ENCODE measurements at regions not wholly inside any gene's neighbourhood (a gene's known extent, or its start where the extent isn't known, plus 50 kb on each side); places are given as distances from the start of the nearest gene placed in this dataset.

DNA sequence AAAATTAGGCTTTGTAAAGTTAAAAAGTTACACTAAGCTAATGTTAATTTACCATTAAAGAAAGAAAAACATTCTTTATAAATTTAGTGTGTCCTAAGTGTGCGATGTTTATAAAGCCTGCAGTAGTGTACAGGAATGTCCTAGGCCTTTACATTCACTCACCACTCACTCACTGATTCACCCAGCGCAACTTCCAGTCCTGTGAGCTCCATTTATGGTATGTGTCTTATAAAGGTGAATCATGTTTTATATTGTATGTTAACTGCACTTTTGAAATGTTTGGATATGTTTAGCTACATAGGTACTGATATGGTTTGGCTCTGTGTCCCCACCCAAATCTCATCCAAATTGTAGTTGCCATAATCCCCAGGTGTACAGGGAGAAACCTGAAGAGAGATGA, 549.7 kb upstream of the EPHA6 start:
- Histone ChIP-seq H3K27ac (ENCODE audit: extremely low read depth, low read depth, low read length) (no peak overlapping the region), H2AFZ (ENCODE audit: low read depth, low read length) (no peak overlapping the region), H3K9me3 (replicated peaks; ENCODE audit: control insufficient read depth, insufficient read depth, low read depth, low read length) (no peaks in the 10 kb centered on the region), H3K4me2 (ENCODE audit: insufficient read depth, low read length) (no peak overlapping the region), H3K4me3 (no peak overlapping the region), H3K9ac (ENCODE audit: insufficient read depth in 1 of 2, low read depth in 2 of 2, low read length in 2 of 2) (no peak overlapping the region), H3K9me1 (ENCODE audit: control insufficient read depth, insufficient read depth, low read length) (no peaks in the 10 kb centered on the region), H3K27me3 (ENCODE audit: control insufficient read depth in 2 of 2, insufficient read depth in 2 of 2, low read length in 2 of 2) (no peaks in the 10 kb centered on the region), H3K4me1 (replicated peaks in 1 of 2; ENCODE audit: control insufficient read depth in 2 of 2, insufficient read depth in 2 of 2, low read length in 2 of 2) (no peaks in the 10 kb centered on the region), H3K36me3 (ENCODE audit: control insufficient read depth, insufficient read depth, low read length) (no peaks in the 10 kb centered on the region), H3K79me2 (ENCODE audit: control insufficient read depth, insufficient read depth, low read length) (no peaks in the 10 kb centered on the region), H4K20me1 (replicated peaks; ENCODE audit: control insufficient read depth, insufficient read depth, low read length) (no peaks in the 10 kb centered on the region)
- DNase-seq (ENCODE audit: extremely low read depth in 1 of 4, low spot score in 3 of 4) = no peak
- in situ Hi-C loops (cut with MboI) (no loop called here), intact Hi-C loops (cut with micrococcal nuclease) (no loop called here)
- WGBS (ENCODE audit: insufficient coverage, low coverage, missing lambda C conversion rate) = 0% methylated on average over 2 of the region's 2 CpGs
- no TSS peak for BruUV-seq (replicated peaks)
- TF ChIP-seq, protein P1, sequence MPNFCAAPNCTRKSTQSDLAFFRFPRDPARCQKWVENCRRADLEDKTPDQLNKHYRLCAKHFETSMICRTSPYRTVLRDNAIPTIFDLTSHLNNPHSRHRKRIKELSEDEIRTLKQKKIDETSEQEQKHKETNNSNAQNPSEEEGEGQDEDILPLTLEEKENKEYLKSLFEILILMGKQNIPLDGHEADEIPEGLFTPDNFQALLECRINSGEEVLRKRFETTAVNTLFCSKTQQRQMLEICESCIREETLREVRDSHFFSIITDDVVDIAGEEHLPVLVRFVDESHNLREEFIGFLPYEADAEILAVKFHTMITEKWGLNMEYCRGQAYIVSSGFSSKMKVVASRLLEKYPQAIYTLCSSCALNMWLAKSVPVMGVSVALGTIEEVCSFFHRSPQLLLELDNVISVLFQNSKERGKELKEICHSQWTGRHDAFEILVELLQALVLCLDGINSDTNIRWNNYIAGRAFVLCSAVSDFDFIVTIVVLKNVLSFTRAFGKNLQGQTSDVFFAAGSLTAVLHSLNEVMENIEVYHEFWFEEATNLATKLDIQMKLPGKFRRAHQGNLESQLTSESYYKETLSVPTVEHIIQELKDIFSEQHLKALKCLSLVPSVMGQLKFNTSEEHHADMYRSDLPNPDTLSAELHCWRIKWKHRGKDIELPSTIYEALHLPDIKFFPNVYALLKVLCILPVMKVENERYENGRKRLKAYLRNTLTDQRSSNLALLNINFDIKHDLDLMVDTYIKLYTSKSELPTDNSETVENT (CRISPR knock-in tag; IDR thresholded peaks at IDR 0.05) = no peak
- TF ChIP-seq CBX5 (IDR thresholded peaks at IDR 0.05; ENCODE audit: borderline replicate concordance, low read depth) = no peak
- TF ChIP-seq HDAC8 (tag; IDR thresholded peaks at IDR 0.05) = no peak
- TF ChIP-seq, protein P2, sequence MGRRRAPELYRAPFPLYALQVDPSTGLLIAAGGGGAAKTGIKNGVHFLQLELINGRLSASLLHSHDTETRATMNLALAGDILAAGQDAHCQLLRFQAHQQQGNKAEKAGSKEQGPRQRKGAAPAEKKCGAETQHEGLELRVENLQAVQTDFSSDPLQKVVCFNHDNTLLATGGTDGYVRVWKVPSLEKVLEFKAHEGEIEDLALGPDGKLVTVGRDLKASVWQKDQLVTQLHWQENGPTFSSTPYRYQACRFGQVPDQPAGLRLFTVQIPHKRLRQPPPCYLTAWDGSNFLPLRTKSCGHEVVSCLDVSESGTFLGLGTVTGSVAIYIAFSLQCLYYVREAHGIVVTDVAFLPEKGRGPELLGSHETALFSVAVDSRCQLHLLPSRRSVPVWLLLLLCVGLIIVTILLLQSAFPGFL (CRISPR knock-in tag; IDR thresholded peaks at IDR 0.05) = no peak
- TF ChIP-seq POLR2A (conservative IDR thresholded peaks at IDR 0.05) = no peak
- no peak for TF ChIP-seq TAF1 (IDR thresholded peaks at IDR 0.05; ENCODE audit: control insufficient read depth, extremely low read depth, insufficient read depth, low read length, severe bottlenecking)
- no peak for TF ChIP-seq STAT5A (IDR thresholded peaks at IDR 0.05; ENCODE audit: borderline replicate concordance, low read length)
- TF ChIP-seq DMBX1 (CRISPR knock-in tag; IDR thresholded peaks at IDR 0.05; ENCODE audit: borderline replicate concordance) = no peak
- TF ChIP-seq, protein P3, sequence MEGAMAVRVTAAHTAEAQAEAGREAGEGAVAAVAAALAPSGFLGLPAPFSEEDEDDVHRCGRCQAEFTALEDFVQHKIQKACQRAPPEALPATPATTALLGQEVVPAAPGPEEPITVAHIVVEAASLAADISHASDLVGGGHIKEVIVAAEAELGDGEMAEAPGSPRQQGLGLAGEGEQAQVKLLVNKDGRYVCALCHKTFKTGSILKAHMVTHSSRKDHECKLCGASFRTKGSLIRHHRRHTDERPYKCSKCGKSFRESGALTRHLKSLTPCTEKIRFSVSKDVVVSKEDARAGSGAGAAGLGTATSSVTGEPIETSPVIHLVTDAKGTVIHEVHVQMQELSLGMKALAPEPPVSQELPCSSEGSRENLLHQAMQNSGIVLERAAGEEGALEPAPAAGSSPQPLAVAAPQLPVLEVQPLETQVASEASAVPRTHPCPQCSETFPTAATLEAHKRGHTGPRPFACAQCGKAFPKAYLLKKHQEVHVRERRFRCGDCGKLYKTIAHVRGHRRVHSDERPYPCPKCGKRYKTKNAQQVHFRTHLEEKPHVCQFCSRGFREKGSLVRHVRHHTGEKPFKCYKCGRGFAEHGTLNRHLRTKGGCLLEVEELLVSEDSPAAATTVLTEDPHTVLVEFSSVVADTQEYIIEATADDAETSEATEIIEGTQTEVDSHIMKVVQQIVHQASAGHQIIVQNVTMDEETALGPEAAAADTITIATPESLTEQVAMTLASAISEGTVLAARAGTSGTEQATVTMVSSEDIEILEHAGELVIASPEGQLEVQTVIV (CRISPR knock-in tag; IDR thresholded peaks at IDR 0.05; ENCODE audit: borderline replicate concordance) = no peak
- TF ChIP-seq RFX5 (IDR thresholded peaks at IDR 0.05; ENCODE audit: low read depth, low read length) = no peak
- TF ChIP-seq, protein P4, sequence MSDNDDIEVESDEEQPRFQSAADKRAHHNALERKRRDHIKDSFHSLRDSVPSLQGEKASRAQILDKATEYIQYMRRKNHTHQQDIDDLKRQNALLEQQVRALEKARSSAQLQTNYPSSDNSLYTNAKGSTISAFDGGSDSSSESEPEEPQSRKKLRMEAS (CRISPR knock-in tag; IDR thresholded peaks at IDR 0.05) = no peak
- TF ChIP-seq TBP (optimal IDR thresholded peaks at IDR 0.05; ENCODE audit: low read depth, low read length) = no peak
- POLR2A ChIA-PET = no interaction called here
- no peak for ATAC-seq
- no peak for FAIRE-seq
- CTCF ChIA-PET (ENCODE audit: low intra/inter-chr PET ratio) = no interaction called here

All from K562 (cell line).